H1 (cell line): ENCODE measurements at regions not wholly inside any gene's neighbourhood (a gene's known extent, or its start where the extent isn't known, plus 50 kb on each side); places are given as distances from the start of the nearest gene placed in this dataset.
A peak's percentile ranks its signal among the peaks of the same experiment; 100 is the strongest.

Experiments
- CTCF ChIA-PET: fragments of 300-600 bp; sonication (Branson Sonifier 250); formaldehyde crosslinking; loops from one replicate; lab custom pipeline; 2021; ENCODE audit not compliant: partially characterized antibody; lab: Charles Lee
- POLR2A ChIA-PET: fragments of 300-600 bp; sonication (Branson Sonifier 250); formaldehyde crosslinking; loops from one replicate; lab custom pipeline; 2021; ENCODE audit warnings: inconsistent platforms; ENCODE audit not compliant: partially characterized antibody; lab: Charles Lee
- DNase-seq, 2 experiments: peaks; one replicate each; pipeline versions ENCODE4 v3.0.0 to v3.0.0-alpha.2; 2010 to 2022; ENCODE audit warnings: low spot score in 2 of 2, low read depth in 1 of 2, mixed read lengths in 1 of 2
- FAIRE-seq: peaks from 2 replicates; lab custom pipeline; 2011; peaks lifted over from hg19 to GRCh38; lab: Jason Lieb, UNC
- H2AFZ ChIP-seq: 2 replicates; pipeline ENCODE4 v1.8.1; 2012; ENCODE audit warnings: low read length, inconsistent platforms
- H2AK5ac ChIP-seq: 2 replicates; pipeline ENCODE4 v1.6.1; 2013; ENCODE audit warnings: low read depth, low read length
- H2BK120ac ChIP-seq: replicated peaks from 2 replicates; pipeline ENCODE3; 2013; ENCODE audit warnings: low read depth, low read length, inconsistent platforms
- H2BK12ac ChIP-seq: 2 replicates; pipeline ENCODE4 v1.6.1; 2013; ENCODE audit warnings: low read depth, low read length
- H2BK15ac ChIP-seq: 2 replicates; pipeline ENCODE4 v1.6.1; 2013; ENCODE audit warnings: low read length
- H2BK20ac ChIP-seq: 2 replicates; pipeline ENCODE4 v1.6.1; 2013; ENCODE audit warnings: low read length
- H2BK5ac ChIP-seq: 2 replicates; pipeline ENCODE4 v1.6.1; 2013; ENCODE audit warnings: low read depth, low read length
- H3K14ac ChIP-seq: 2 replicates; pipeline ENCODE4 v1.6.1; 2013; ENCODE audit warnings: inconsistent platforms; ENCODE audit not compliant: insufficient read length
- H3K18ac ChIP-seq: 2 replicates; pipeline ENCODE4 v1.6.1; 2013; ENCODE audit warnings: low read length; ENCODE audit errors: extremely low read depth
- H3K23ac ChIP-seq: 2 replicates; pipeline ENCODE4 v1.6.1; 2013; ENCODE audit warnings: inconsistent platforms; ENCODE audit not compliant: insufficient read length
- H3K23me2 ChIP-seq: 2 replicates; pipeline ENCODE4 v1.6.1; 2013; ENCODE audit warnings: low read depth, low read length
- H3K27ac ChIP-seq: 2 replicates; pipeline ENCODE4 v1.6.1; 2011; ENCODE audit warnings: low read depth, low read length, inconsistent platforms
- H3K27me3 ChIP-seq, 4 experiments: replicated peaks in 1 of 4; 1 replicate in 1 of 4; 2 replicates in 3 of 4; pipeline versions ENCODE4 v1.6.1 to v1.8.1; 2011 to 2013; ENCODE audit warnings: low read length in 3 of 4, mild to moderate bottlenecking in 3 of 4, inconsistent platforms in 2 of 4, mixed read lengths in 2 of 4, moderate library complexity in 1 of 4; ENCODE audit not compliant: control insufficient read depth in 3 of 4, insufficient read depth in 3 of 4; ENCODE audit errors: extremely low read depth in 1 of 4
- H3K36me3 ChIP-seq, 4 experiments: 2 replicates each; pipeline versions ENCODE4 v1.6.1 to v1.8.1; 2011 to 2013; ENCODE audit warnings: mild to moderate bottlenecking in 4 of 4, low read length in 3 of 4, moderate library complexity in 2 of 4, control low read depth in 1 of 4, inconsistent platforms in 1 of 4; ENCODE audit not compliant: insufficient read depth in 4 of 4, control insufficient read depth in 2 of 4
- H3K4ac ChIP-seq: replicated peaks from 2 replicates; pipeline ENCODE3; 2013; ENCODE audit warnings: low read length, low read depth, mixed read lengths, inconsistent platforms; ENCODE audit not compliant: insufficient read length
- H3K4me1 ChIP-seq, 4 experiments: replicated peaks in 1 of 4; 1 replicate in 1 of 4; 2 replicates in 3 of 4; pipeline versions ENCODE4 v1.6.1 to v1.8.1; 2011 to 2013; ENCODE audit warnings: low read length in 3 of 4, inconsistent platforms in 2 of 4, mixed read lengths in 1 of 4; ENCODE audit not compliant: insufficient read depth in 4 of 4, control insufficient read depth in 3 of 4
- H3K4me2 ChIP-seq, 2 experiments: 2 replicates each; pipeline versions ENCODE4 v1.6.1 to v1.8.1; 2011 to 2013; ENCODE audit warnings: low read depth in 2 of 2, low read length in 2 of 2, control low read depth in 1 of 2, inconsistent platforms in 1 of 2, mild to moderate bottlenecking in 1 of 2; ENCODE audit not compliant: insufficient read depth in 1 of 2
- H3K4me3 ChIP-seq, 4 experiments: fragments of 200-600, 300-600 bp in 1 of 4; sonication (generic), shearing (Covaris generic), sonication (Bioruptor Twin) in 1 of 4; 2 replicates each; pipeline versions ENCODE4 v1.5.1 to v1.8.1; 2011 to 2016; ENCODE audit warnings: low read length in 4 of 4, low read depth in 3 of 4, control low read depth in 2 of 4, inconsistent platforms in 2 of 4, mild to moderate bottlenecking in 2 of 4, mixed read lengths in 1 of 4, moderate library complexity in 1 of 4; ENCODE audit not compliant: insufficient read depth in 2 of 4; ENCODE audit errors: extremely low read depth in 1 of 4
- H3K56ac ChIP-seq: replicated peaks from 2 replicates; pipeline ENCODE3; 2013; ENCODE audit warnings: low read depth, mild to moderate bottlenecking, mixed read lengths, low read length, inconsistent platforms; ENCODE audit not compliant: insufficient read length
- H3K79me1 ChIP-seq: 2 replicates; pipeline ENCODE4 v1.6.1; 2013; ENCODE audit warnings: low read depth, low read length, control low read depth
- H3K79me2 ChIP-seq, 2 experiments: 2 replicates each; pipeline versions ENCODE4 v1.6.1 to v1.8.1; 2012 to 2013; ENCODE audit warnings: low read length in 2 of 2, mild to moderate bottlenecking in 2 of 2, inconsistent platforms in 1 of 2; ENCODE audit not compliant: insufficient read depth in 2 of 2, control insufficient read depth in 1 of 2
- H3K9ac ChIP-seq, 4 experiments: replicated peaks in 1 of 4; 1 replicate in 1 of 4; 2 replicates in 3 of 4; pipeline versions ENCODE4 v1.6.1 to v1.8.1; 2011 to 2013; ENCODE audit warnings: low read depth in 3 of 4, low read length in 3 of 4, control low read depth in 2 of 4, mild to moderate bottlenecking in 2 of 4, moderate library complexity in 2 of 4, inconsistent platforms in 1 of 4; ENCODE audit errors: extremely low read depth in 1 of 4
- H3K9me3 ChIP-seq, 2 experiments: 2 replicates each; pipeline versions ENCODE4 v1.6.1 to v1.8.1; 2012 to 2013; ENCODE audit warnings: mild to moderate bottlenecking in 2 of 2, moderate library complexity in 2 of 2, control low read depth in 1 of 2, inconsistent platforms in 1 of 2, low read depth in 1 of 2, low read length in 1 of 2, mixed read lengths in 1 of 2; ENCODE audit not compliant: insufficient read depth in 2 of 2
- H4K20me1 ChIP-seq, 2 experiments: replicated peaks in 1 of 2; 2 replicates each; pipeline versions ENCODE3 to v1.8.1; 2011 to 2013; ENCODE audit warnings: inconsistent platforms in 2 of 2, low read length in 2 of 2, mild to moderate bottlenecking in 1 of 2; ENCODE audit not compliant: insufficient read depth in 2 of 2, control insufficient read depth in 1 of 2
- H4K5ac ChIP-seq: 2 replicates; pipeline ENCODE4 v1.6.1; 2013; ENCODE audit warnings: low read length, low read depth, mixed read lengths, inconsistent platforms; ENCODE audit not compliant: insufficient read length
- H4K8ac ChIP-seq: 2 replicates; pipeline ENCODE4 v1.8.0; 2013; ENCODE audit warnings: mild to moderate bottlenecking, moderate library complexity, low read length, inconsistent platforms; ENCODE audit not compliant: insufficient read depth; ENCODE audit errors: extremely low read depth
- H4K91ac ChIP-seq: replicated peaks from 2 replicates; pipeline ENCODE3; 2013; ENCODE audit warnings: low read length, mixed read lengths, inconsistent platforms; ENCODE audit not compliant: insufficient read length
- BACH1 ChIP-seq: IDR thresholded peaks from 2 replicates; pipeline ENCODE4 v1.6.1; 2012; ENCODE audit warnings: low read length, improper control_type of control experiment
- CBX5 ChIP-seq: fragments of 300-800, 300-1000 bp; sonication (generic); IDR thresholded peaks from 2 replicates; pipeline ENCODE4 v1.7.1; 2016; ENCODE audit warnings: antibody characterized with exemption, low read length, low read depth
- CTBP2 ChIP-seq: IDR thresholded peaks from 2 replicates; pipeline ENCODE4 v1.7.0; 2011; ENCODE audit warnings: borderline replicate concordance, mild to moderate bottlenecking, moderate library complexity, mixed read lengths, low read length; ENCODE audit not compliant: insufficient read depth, insufficient read length
- FOSL1 ChIP-seq: IDR thresholded peaks from 2 replicates; pipeline ENCODE4 v1.6.1; 2011; ENCODE audit warnings: mild to moderate bottlenecking, low read depth, low read length, moderate library complexity; ENCODE audit not compliant: insufficient read depth
- KDM4A ChIP-seq: IDR thresholded peaks from one replicate; pipeline ENCODE4 v1.7.1; 2012; ENCODE audit warnings: low read depth, mild to moderate bottlenecking, moderate library complexity, low read length, inconsistent platforms; ENCODE audit not compliant: severe bottlenecking
- MAFK ChIP-seq: IDR thresholded peaks from 2 replicates; pipeline ENCODE4 v1.6.1; 2012; ENCODE audit warnings: low read depth, mild to moderate bottlenecking, improper control_type of control experiment, low read length
- NANOG ChIP-seq: IDR thresholded peaks from 2 replicates; pipeline ENCODE4 v1.6.1; 2011; ENCODE audit warnings: low read length, low read depth, mild to moderate bottlenecking, inconsistent platforms; ENCODE audit not compliant: insufficient read depth, poor library complexity, severe bottlenecking
- PHF8 ChIP-seq: fragments of 200-600 bp; sonication (generic); conservative IDR thresholded peaks from 2 replicates; pipeline ENCODE4 v1.7.1; 2012; ENCODE audit warnings: low read depth, mild to moderate bottlenecking, inconsistent platforms, low read length, moderate library complexity
- POLR2A ChIP-seq, 2 experiments: IDR thresholded peaks; 1 replicate in 1 of 2; 2 replicates in 1 of 2; pipeline ENCODE4 v1.6.1; 2011; ENCODE audit warnings: low read depth in 2 of 2, low read length in 2 of 2, mild to moderate bottlenecking in 2 of 2; ENCODE audit errors: control extremely low read depth in 1 of 2
- RXRA ChIP-seq: IDR thresholded peaks from 2 replicates; pipeline ENCODE4 v1.6.1; 2011; ENCODE audit warnings: low read depth, mild to moderate bottlenecking, low read length, moderate library complexity; ENCODE audit not compliant: insufficient read depth
- SIN3A ChIP-seq, 2 experiments: IDR thresholded peaks in 1 of 2; conservative IDR thresholded peaks in 1 of 2; 2 replicates each; pipeline ENCODE4 v1.6.1; 2011 to 2012; ENCODE audit warnings: low read length in 2 of 2, improper control_type of control experiment in 1 of 2, low read depth in 1 of 2, mild to moderate bottlenecking in 1 of 2
- SIRT6 ChIP-seq: IDR thresholded peaks from one replicate; pipeline ENCODE4 v1.7.1; 2012; ENCODE audit warnings: low read length, inconsistent platforms
- TAF1 ChIP-seq: IDR thresholded peaks from 2 replicates; pipeline ENCODE4 v1.6.1; 2011; ENCODE audit warnings: mild to moderate bottlenecking, low read depth, low read length
- TAF7 ChIP-seq: optimal IDR thresholded peaks from 2 replicates; pipeline ENCODE3; 2011; ENCODE audit warnings: low read depth, mild to moderate bottlenecking, inconsistent platforms, low read length, moderate library complexity, borderline replicate concordance
- WGBS, 2 experiments: shearing (Covaris generic) in 1 of 2; methylation state at CpG; one replicate each; pipeline versions ENCODE4 v1.1.6 to v1.1.7; 2013 to 2015; ENCODE audit warnings: low lambda C conversion rate in 2 of 2, mixed read lengths in 2 of 2, inconsistent platforms in 1 of 2, low coverage in 1 of 2, missing lambda C conversion rate in 1 of 2; ENCODE audit not compliant: insufficient replicate concordance in 2 of 2, insufficient coverage in 1 of 2, insufficient read length in 1 of 2; ENCODE audit errors: extremely low coverage in 1 of 2, missing lambda C conversion rate in 1 of 2; 5-methylcytosine and 5-hydroxymethylcytosine counted together

GRCh38 chr18:71471963-71472725 is 1072.0 kb downstream of the CBLN2 start:
- peaks cover 51 to 65% of the 10 kb centered on the region in 2 experiments for H3K9me3 ChIP-seq
- H2BK5ac ChIP-seq, result no peak overlapping the region
- peak in 1 of 2 experiments; percentile 44 for DNase-seq
- no peak overlapping the region for H2BK12ac ChIP-seq
- no peak overlapping the region for H3K14ac ChIP-seq
- no peaks in the 10 kb centered on the region for H3K23me2 ChIP-seq
- WGBS, 2 experiments, result 90% methylated on average over 19 of the region's 19 CpGs; no CpG with 5 or more reads in 1 of the 2 experiments
- H3K4me1 ChIP-seq, result no peaks in the 10 kb centered on the region
- no peaks in the 10 kb centered on the region for H3K79me1 ChIP-seq
- no peaks in the 10 kb centered on the region for H3K79me2 ChIP-seq
- no peak overlapping the region for H4K8ac ChIP-seq
- H2AK5ac ChIP-seq, result no peak overlapping the region
- H2BK20ac ChIP-seq, result no peak overlapping the region
- H2BK15ac ChIP-seq, result no peak overlapping the region
- H3K27ac ChIP-seq, result no peak overlapping the region
- no peak overlapping the region for H3K23ac ChIP-seq
- no peak overlapping the region for H3K56ac ChIP-seq
- H2BK120ac ChIP-seq, result no peak overlapping the region
- no peak overlapping the region for H3K4me3 ChIP-seq
- no peak overlapping the region for H3K18ac ChIP-seq
- no peak overlapping the region for H3K9ac ChIP-seq
- H3K4ac ChIP-seq, result no peak overlapping the region
- no peak overlapping the region for H2AFZ ChIP-seq
- H3K4me2 ChIP-seq, result no peak overlapping the region
- no peaks in the 10 kb centered on the region for H3K36me3 ChIP-seq
- CTCF ChIA-PET, result no interaction called here
- no peaks in the 10 kb centered on the region for H3K27me3 ChIP-seq
- H4K5ac ChIP-seq, result no peak overlapping the region
- FAIRE-seq, result no peak
- H4K20me1 ChIP-seq, result no peaks in the 10 kb centered on the region
- no peak overlapping the region for H4K91ac ChIP-seq
- POLR2A ChIA-PET, result no interaction called here
- TF ChIP-seq MAFK, result no peak
- no peak for TF ChIP-seq POLR2A (IDR thresholded peaks at IDR 0.05; ENCODE audit: control extremely low read depth in 1 of 2, low read depth in 2 of 2, low read length in 2 of 2)
- no peak for TF ChIP-seq SIN3A (conservative IDR thresholded peaks at IDR 0.05 in 1 of 2, IDR thresholded peaks at IDR 0.05 in 1 of 2; ENCODE audit: low read depth in 1 of 2, low read length in 2 of 2)
- no peak for TF ChIP-seq CTBP2
- no peak for TF ChIP-seq CBX5
- TF ChIP-seq PHF8, result no peak
- no peak for TF ChIP-seq NANOG
- no peak for TF ChIP-seq FOSL1
- TF ChIP-seq RXRA, result no peak
- TF ChIP-seq TAF1, result no peak
- TF ChIP-seq BACH1, result no peak
- no peak for TF ChIP-seq SIRT6
- TF ChIP-seq TAF7, result no peak
- no peak for TF ChIP-seq KDM4A
